Chondrocyte (in vitro differentiated cells): ENCODE measurements at regions not wholly inside any gene's neighbourhood (a gene's known extent, or its start where the extent isn't known, plus 50 kb on each side); places are given as distances from the start of the nearest gene placed in this dataset.

ENCODE experiments used
- DNase-seq: peaks from one replicate; pipeline ENCODE4 v3.0.0; 2021; ENCODE audit warnings: mixed read lengths, low spot score
- H3K27ac Mint-ChIP-seq: one replicate; pipeline ENCODE4 v1.8.0; 2021; ENCODE audit warnings: mild to moderate bottlenecking, moderate library complexity, mixed read lengths; ENCODE audit not compliant: unreplicated experiment
- H3K27me3 Mint-ChIP-seq: 2 replicates; pipeline ENCODE4 v1.8.0; 2021; ENCODE audit warnings: low read depth, mixed read lengths
- H3K36me3 Mint-ChIP-seq: 2 replicates; pipeline ENCODE4 v1.8.0; 2021; ENCODE audit warnings: low read depth, mixed read lengths
- H3K4me1 Mint-ChIP-seq: 2 replicates; pipeline ENCODE4 v1.8.0; 2021; ENCODE audit warnings: low read depth, mild to moderate bottlenecking, mixed read lengths
- H3K4me3 Mint-ChIP-seq: one replicate; pipeline ENCODE4 v1.8.0; 2021; ENCODE audit warnings: mild to moderate bottlenecking, moderate library complexity, mixed read lengths; ENCODE audit not compliant: unreplicated experiment
- H3K9me3 Mint-ChIP-seq: 2 replicates; pipeline ENCODE4 v1.8.0; 2021; ENCODE audit warnings: low read depth, mixed read lengths
- TF ChIP-seq, protein P1 (sequence below): fragments of 200-600 bp; sonication (generic); IDR thresholded peaks from 2 replicates; pipeline ENCODE4 v1.5.0; 2021; ENCODE audit warnings: antibody characterized with exemption, mild to moderate bottlenecking, moderate library complexity

DNA sequence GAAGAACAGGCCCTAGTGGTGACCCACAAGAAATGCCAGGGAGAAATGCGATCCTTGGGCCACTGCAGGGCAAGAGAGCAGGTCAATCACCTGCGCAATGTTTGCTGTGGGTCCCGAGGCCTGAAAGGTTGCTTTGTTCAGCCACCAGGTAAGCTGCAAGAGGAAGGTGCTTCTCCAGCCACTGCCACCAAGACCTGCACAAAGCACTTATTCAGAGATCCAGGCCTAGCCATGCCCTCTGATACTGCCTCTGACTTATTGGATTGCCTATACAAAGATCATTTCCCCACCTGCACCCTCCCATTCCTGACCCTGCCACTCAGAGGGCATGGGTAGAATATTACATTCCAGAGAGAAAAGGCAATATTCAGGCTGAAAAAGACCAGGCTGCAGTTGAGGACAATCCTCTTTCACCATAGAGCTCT lies 349.4 kb upstream of the NFIA start:
- Mint-ChIP-seq H3K27me3 (no peaks in the 10 kb centered on the region), H3K27ac (no peak overlapping the region), H3K4me3 (no peak overlapping the region), H3K9me3 (peaks cover under 1% of the 10 kb centered on the region), H3K36me3 (no peaks in the 10 kb centered on the region), H3K4me1 (no peaks in the 10 kb centered on the region)
- TF ChIP-seq, protein P1, sequence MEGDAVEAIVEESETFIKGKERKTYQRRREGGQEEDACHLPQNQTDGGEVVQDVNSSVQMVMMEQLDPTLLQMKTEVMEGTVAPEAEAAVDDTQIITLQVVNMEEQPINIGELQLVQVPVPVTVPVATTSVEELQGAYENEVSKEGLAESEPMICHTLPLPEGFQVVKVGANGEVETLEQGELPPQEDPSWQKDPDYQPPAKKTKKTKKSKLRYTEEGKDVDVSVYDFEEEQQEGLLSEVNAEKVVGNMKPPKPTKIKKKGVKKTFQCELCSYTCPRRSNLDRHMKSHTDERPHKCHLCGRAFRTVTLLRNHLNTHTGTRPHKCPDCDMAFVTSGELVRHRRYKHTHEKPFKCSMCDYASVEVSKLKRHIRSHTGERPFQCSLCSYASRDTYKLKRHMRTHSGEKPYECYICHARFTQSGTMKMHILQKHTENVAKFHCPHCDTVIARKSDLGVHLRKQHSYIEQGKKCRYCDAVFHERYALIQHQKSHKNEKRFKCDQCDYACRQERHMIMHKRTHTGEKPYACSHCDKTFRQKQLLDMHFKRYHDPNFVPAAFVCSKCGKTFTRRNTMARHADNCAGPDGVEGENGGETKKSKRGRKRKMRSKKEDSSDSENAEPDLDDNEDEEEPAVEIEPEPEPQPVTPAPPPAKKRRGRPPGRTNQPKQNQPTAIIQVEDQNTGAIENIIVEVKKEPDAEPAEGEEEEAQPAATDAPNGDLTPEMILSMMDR: no peak
- no peak for DNase-seq

DNA sequence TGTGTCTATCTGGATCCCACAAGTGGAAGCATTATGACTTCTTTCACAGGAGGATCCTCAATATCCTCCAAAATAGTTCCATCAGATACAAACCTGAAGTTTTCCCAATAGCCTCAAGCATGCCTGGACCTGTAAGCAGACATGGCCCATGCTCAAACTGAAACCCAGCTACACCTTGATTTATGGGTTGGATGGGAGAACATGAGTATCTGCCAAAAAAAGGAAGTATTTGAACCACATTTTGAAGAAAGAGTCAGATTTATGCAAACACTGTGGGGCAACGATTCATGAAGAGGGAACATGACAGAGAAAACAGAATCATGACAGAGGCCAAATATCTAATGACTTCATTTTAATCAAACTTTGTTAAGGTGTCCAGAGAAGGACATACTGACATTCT lies 351.0 kb upstream of the NFIA start:
- no peak overlapping the region for H3K4me3 Mint-ChIP-seq

DNA sequence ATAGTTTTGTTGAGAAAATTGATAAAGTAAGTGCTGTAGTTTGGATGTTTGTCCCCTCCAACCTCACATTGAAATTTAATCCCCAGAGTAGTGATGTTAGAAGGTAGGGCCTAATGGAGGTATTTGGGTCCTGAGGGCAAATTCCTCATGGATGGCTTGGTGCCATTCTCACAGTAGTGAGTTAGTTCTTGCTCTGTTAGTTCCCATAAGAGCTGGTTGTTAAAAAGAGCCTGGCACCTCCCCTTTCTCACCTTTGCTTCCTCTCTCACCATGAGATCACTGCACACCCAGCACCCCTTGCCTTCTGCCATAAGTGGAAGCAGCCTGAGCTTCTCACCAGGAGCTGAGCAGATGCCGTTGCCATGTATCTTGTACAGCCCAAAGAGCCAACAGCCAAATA lies 354.8 kb upstream of the NFIA start:
- peaks cover 13% of the 10 kb centered on the region for H3K9me3 Mint-ChIP-seq
- H3K27ac Mint-ChIP-seq: no peak overlapping the region
- DNase-seq: no peak
- no peaks in the 10 kb centered on the region for H3K36me3 Mint-ChIP-seq
- peaks cover 4% of the 10 kb centered on the region for H3K4me1 Mint-ChIP-seq
- no peak overlapping the region for H3K4me3 Mint-ChIP-seq
- TF ChIP-seq, protein P1: no peak
- no peaks in the 10 kb centered on the region for H3K27me3 Mint-ChIP-seq

More for the DNA sequence above, 351.0 kb upstream of the NFIA start:
- H3K9me3 Mint-ChIP-seq: no peaks in the 10 kb centered on the region
- no peak overlapping the region for H3K27ac Mint-ChIP-seq
- TF ChIP-seq, protein P1: no peak
- no peaks in the 10 kb centered on the region for H3K36me3 Mint-ChIP-seq
- DNase-seq: no peak
- H3K27me3 Mint-ChIP-seq: no peaks in the 10 kb centered on the region
- H3K4me1 Mint-ChIP-seq: peaks cover 4% of the 10 kb centered on the region

DNA sequence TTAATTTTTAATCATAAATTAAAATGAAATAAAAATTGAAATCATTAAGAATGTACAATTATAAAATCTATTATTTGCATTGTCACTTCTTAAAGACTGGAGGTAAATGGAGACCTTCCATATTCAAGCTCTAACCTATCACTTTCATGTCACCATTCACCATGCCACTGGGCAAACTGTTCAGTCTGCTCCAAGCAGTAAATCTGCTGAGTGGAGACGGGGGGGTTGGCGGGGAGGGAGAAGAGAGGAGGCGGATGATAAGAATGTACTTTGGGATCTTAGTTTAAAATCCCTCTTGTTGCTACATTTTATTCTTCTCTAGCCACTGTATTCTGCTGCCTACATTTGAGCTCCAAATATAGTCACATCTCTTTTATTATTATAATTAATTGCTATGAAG lies 365.9 kb upstream of the NFIA start:
- TF ChIP-seq, protein P1: no peak
- Mint-ChIP-seq H3K27ac (no peak overlapping the region), H3K4me3 (no peak overlapping the region), H3K4me1 (peaks cover 12% of the 10 kb centered on the region), H3K9me3 (peaks cover 7% of the 10 kb centered on the region), H3K27me3 (no peaks in the 10 kb centered on the region), H3K36me3 (no peaks in the 10 kb centered on the region)
- no peak for DNase-seq

DNA sequence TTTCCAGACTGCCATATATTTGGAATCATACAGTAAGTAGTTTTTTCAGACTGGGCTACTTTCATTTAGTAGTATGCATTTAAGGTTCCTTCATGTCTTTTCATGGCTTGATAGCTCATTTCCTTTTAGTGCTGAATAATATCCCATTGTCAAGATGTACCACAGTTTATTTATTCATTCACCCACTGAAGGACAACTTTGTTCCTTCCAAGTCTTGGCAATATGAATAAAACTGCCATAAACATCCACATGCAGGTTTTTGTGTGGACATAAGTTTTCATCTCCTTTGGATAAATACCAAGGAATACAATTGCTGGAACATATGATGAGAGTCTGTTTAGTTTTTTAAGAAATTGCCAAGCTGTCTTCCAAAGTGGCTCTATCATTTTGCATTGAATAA lies 366.4 kb upstream of the NFIA start:
- DNase-seq: no peak
- peaks cover 12% of the 10 kb centered on the region for H3K4me1 Mint-ChIP-seq
- H3K27ac Mint-ChIP-seq: no peak overlapping the region
- H3K36me3 Mint-ChIP-seq: peaks cover 4% of the 10 kb centered on the region
- no peak overlapping the region for H3K4me3 Mint-ChIP-seq
- TF ChIP-seq, protein P1: no peak
- no peaks in the 10 kb centered on the region for H3K27me3 Mint-ChIP-seq
- H3K9me3 Mint-ChIP-seq: peaks cover 12% of the 10 kb centered on the region
